ENCODE measurements at regions not wholly inside any gene's neighbourhood (a gene's known extent, or its start where the extent isn't known, plus 50 kb on each side); places are given as distances from the start of the nearest gene placed in this dataset.

DNA sequence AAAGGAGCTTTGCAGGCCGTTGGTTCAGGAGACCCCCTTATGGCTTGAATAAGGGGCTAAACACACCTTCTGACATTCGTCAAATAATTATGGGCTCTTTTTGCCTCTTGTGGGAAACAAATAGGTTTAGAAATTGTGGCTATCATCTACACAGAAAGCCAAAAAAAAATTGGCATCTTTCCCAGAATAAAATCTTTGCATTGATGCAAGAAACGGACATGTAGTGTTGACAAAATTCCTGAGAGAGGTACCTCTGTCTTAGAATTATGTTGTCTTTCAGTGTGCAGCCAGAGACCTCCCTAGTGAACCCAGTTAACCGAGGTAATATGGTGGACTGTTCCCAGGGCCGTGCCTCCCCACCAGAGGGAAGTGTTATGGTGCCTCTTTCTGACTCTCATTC is 283.9 kb downstream of the SDHAF3 start:
- TF ChIP-seq, protein P1, sequence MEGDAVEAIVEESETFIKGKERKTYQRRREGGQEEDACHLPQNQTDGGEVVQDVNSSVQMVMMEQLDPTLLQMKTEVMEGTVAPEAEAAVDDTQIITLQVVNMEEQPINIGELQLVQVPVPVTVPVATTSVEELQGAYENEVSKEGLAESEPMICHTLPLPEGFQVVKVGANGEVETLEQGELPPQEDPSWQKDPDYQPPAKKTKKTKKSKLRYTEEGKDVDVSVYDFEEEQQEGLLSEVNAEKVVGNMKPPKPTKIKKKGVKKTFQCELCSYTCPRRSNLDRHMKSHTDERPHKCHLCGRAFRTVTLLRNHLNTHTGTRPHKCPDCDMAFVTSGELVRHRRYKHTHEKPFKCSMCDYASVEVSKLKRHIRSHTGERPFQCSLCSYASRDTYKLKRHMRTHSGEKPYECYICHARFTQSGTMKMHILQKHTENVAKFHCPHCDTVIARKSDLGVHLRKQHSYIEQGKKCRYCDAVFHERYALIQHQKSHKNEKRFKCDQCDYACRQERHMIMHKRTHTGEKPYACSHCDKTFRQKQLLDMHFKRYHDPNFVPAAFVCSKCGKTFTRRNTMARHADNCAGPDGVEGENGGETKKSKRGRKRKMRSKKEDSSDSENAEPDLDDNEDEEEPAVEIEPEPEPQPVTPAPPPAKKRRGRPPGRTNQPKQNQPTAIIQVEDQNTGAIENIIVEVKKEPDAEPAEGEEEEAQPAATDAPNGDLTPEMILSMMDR (IDR thresholded peaks at IDR 0.05), result no peak
- no peak for TF ChIP-seq POLR2A (IDR thresholded peaks at IDR 0.05)

All from Peyer's patch (tissue), 4 donors.